ENCODE measurements at regions not wholly inside any gene's neighbourhood (a gene's known extent, or its start where the extent isn't known, plus 50 kb on each side); places are given as distances from the start of the nearest gene placed in this dataset.

DNA sequence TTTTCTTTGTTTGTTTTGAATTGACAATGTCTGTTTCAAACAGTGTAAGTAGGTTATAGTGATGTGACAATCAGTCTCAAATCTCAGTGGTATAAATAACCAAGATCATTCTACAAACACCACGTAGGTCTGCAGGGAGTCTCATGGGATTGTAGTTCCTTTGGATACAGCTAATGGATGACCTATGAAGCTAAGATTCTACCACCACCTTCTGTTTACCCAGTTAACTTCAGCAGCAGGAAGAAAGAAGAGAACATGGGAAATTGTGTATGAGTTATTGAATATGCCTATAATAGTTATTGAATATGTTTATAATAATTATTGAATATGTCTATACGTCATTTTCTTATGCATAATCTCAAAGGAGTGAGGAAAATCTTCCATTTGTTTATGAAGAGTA, 63.9 kb upstream of the SLITRK5 start:
- Histone ChIP-seq H3K9me3 (ENCODE audit: control insufficient read depth in 2 of 2, low read length in 2 of 2) (no peaks in the 10 kb centered on the region), H3K36me3 (ENCODE audit: control insufficient read depth in 2 of 2, insufficient read depth in 2 of 2, low read length in 2 of 2) (no peaks in the 10 kb centered on the region), H3K27ac (ENCODE audit: low read depth in 2 of 2, low read length in 2 of 2) (no peak overlapping the region), H3K27me3 (ENCODE audit: control insufficient read depth in 2 of 2, insufficient read depth in 2 of 2, low read length in 2 of 2) (no peaks in the 10 kb centered on the region), H3K4me1 (ENCODE audit: control insufficient read depth in 2 of 2, insufficient read depth in 2 of 2, low read length in 2 of 2) (no peaks in the 10 kb centered on the region), H3K9ac (ENCODE audit: low read depth in 1 of 2, low read length in 2 of 2) (no peak overlapping the region), H3K4me3 (ENCODE audit: low read length in 2 of 2) (no peak overlapping the region)

DNA sequence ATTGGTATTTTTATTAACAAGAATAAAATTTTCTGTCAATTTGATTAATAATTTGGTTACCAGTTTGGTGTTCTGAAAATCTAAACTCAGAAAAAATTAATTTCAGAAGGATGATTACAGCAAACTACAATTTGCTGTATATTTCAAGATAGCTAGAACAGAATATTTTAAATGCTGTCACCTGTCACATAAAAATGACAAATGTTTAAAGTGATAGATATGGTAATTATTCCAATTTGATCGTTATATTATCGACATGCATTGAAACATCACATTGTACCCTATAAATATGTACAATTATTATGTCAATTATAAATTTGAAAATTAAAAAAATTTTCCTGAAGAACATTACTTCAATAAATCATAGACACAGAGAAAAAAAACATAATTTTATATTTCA, 56.9 kb upstream of the SLITRK5 start:
- Histone ChIP-seq H3K4me3 (ENCODE audit: low read length in 2 of 2) (no peak overlapping the region), H3K27ac (ENCODE audit: low read depth in 2 of 2, low read length in 2 of 2) (no peak overlapping the region), H3K27me3 (ENCODE audit: control insufficient read depth in 2 of 2, insufficient read depth in 2 of 2, low read length in 2 of 2) (no peaks in the 10 kb centered on the region), H3K4me1 (ENCODE audit: control insufficient read depth in 2 of 2, insufficient read depth in 2 of 2, low read length in 2 of 2) (no peaks in the 10 kb centered on the region), H3K9me3 (ENCODE audit: control insufficient read depth in 2 of 2, low read length in 2 of 2) (no peaks in the 10 kb centered on the region), H3K36me3 (ENCODE audit: control insufficient read depth in 2 of 2, insufficient read depth in 2 of 2, low read length in 2 of 2) (no peaks in the 10 kb centered on the region), H3K9ac (ENCODE audit: low read depth in 1 of 2, low read length in 2 of 2) (no peak overlapping the region)
